K562 (cell line): ENCODE measurements at regions not wholly inside any gene's neighbourhood (a gene's known extent, or its start where the extent isn't known, plus 50 kb on each side); places are given as distances from the start of the nearest gene placed in this dataset.

ENCODE experiments used
- BACH1 ChIP-seq: fragments of 200-800 bp; sonication (Bioruptor generic); IDR thresholded peaks from 2 replicates; pipeline ENCODE4 v1.6.1; 2016; ENCODE audit warnings: missing genetic modification characterization, missing compliant biosample characterization
- CREM ChIP-seq: IDR thresholded peaks from 2 replicates; pipeline ENCODE4 v1.6.1; 2014; ENCODE audit warnings: antibody characterized with exemption, low read depth
- FOXP1 ChIP-seq: sonication (generic); formaldehyde crosslinking; IDR thresholded peaks from 2 replicates; pipeline ENCODE4 v1.8.0; 2022; ENCODE audit warnings: mild to moderate bottlenecking, missing genetic modification reagents
- HDAC6 ChIP-seq: IDR thresholded peaks from 2 replicates; pipeline ENCODE4 v1.6.1; 2012; ENCODE audit warnings: low read depth, mild to moderate bottlenecking, control low read depth, inconsistent platforms, low read length, moderate library complexity
- TF ChIP-seq, protein P1 (sequence below): sonication (generic); formaldehyde crosslinking; IDR thresholded peaks from 2 replicates; pipeline ENCODE4 v1.8.0; 2022; ENCODE audit warnings: mild to moderate bottlenecking, missing genetic modification reagents
- TF ChIP-seq, protein P2 (sequence below): fragments of 150-350 bp; conservative IDR thresholded peaks from 2 replicates; pipeline ENCODE4 v1.6.1; 2014; ENCODE audit warnings: low read length

DNA sequence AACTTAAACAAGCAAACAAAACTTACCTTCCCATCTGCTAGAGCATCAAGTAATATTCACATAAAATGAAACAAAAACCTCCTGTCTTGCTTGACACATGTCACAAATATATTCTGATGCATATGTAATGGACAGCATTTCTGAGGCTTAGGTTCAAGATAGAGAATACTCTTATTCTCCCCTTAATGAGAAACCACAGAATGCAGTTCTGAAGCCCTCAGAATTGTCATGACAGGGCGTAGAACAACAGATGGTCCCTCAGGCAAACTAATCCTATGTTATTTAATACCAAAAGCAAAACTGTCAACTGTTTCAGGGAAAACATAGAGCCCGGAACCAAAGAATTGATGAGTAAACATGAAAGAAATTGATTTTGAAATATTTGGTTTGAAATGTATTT is 229.9 kb upstream of the RIOK2 start:
- TF ChIP-seq HDAC6 (no peak), CREM (no peak), FOXP1 (no peak), BACH1 (tag) (no peak)
- TF ChIP-seq, protein P1, sequence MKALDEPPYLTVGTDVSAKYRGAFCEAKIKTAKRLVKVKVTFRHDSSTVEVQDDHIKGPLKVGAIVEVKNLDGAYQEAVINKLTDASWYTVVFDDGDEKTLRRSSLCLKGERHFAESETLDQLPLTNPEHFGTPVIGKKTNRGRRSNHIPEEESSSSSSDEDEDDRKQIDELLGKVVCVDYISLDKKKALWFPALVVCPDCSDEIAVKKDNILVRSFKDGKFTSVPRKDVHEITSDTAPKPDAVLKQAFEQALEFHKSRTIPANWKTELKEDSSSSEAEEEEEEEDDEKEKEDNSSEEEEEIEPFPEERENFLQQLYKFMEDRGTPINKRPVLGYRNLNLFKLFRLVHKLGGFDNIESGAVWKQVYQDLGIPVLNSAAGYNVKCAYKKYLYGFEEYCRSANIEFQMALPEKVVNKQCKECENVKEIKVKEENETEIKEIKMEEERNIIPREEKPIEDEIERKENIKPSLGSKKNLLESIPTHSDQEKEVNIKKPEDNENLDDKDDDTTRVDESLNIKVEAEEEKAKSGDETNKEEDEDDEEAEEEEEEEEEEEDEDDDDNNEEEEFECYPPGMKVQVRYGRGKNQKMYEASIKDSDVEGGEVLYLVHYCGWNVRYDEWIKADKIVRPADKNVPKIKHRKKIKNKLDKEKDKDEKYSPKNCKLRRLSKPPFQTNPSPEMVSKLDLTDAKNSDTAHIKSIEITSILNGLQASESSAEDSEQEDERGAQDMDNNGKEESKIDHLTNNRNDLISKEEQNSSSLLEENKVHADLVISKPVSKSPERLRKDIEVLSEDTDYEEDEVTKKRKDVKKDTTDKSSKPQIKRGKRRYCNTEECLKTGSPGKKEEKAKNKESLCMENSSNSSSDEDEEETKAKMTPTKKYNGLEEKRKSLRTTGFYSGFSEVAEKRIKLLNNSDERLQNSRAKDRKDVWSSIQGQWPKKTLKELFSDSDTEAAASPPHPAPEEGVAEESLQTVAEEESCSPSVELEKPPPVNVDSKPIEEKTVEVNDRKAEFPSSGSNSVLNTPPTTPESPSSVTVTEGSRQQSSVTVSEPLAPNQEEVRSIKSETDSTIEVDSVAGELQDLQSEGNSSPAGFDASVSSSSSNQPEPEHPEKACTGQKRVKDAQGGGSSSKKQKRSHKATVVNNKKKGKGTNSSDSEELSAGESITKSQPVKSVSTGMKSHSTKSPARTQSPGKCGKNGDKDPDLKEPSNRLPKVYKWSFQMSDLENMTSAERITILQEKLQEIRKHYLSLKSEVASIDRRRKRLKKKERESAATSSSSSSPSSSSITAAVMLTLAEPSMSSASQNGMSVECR (CRISPR knock-in tag) = no peak
- TF ChIP-seq, protein P2, sequence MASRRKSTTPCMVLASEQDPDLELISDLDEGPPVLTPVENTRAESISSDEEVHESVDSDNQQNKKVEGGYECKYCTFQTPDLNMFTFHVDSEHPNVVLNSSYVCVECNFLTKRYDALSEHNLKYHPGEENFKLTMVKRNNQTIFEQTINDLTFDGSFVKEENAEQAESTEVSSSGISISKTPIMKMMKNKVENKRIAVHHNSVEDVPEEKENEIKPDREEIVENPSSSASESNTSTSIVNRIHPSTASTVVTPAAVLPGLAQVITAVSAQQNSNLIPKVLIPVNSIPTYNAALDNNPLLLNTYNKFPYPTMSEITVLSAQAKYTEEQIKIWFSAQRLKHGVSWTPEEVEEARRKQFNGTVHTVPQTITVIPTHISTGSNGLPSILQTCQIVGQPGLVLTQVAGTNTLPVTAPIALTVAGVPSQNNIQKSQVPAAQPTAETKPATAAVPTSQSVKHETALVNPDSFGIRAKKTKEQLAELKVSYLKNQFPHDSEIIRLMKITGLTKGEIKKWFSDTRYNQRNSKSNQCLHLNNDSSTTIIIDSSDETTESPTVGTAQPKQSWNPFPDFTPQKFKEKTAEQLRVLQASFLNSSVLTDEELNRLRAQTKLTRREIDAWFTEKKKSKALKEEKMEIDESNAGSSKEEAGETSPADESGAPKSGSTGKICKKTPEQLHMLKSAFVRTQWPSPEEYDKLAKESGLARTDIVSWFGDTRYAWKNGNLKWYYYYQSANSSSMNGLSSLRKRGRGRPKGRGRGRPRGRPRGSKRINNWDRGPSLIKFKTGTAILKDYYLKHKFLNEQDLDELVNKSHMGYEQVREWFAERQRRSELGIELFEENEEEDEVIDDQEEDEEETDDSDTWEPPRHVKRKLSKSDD = no peak
